GM12872 (cell line): ENCODE measurements at regions not wholly inside any gene's neighbourhood (a gene's known extent, or its start where the extent isn't known, plus 50 kb on each side); places are given as distances from the start of the nearest gene placed in this dataset.

Experiments
- CTCF ChIP-seq: IDR thresholded peaks from 3 replicates; pipeline ENCODE4 v1.5.1; 2011; ENCODE audit warnings: low read depth, mild to moderate bottlenecking, low read length, moderate library complexity; ENCODE audit not compliant: insufficient read depth

GRCh38 chr6:126824815-126825214 lies 293.7 kb upstream of the RSPO3 start:
- no peak for TF ChIP-seq CTCF

GRCh38 chr6:126826166-126826714 lies 292.2 kb upstream of the RSPO3 start:
- no peak for TF ChIP-seq CTCF

- TF ChIP-seq CTCF = no peak
Measured at GRCh38 chr6:126831461-126831860, 287.0 kb upstream of the RSPO3 start.

GRCh38 chr6:126842769-126843168 lies 275.7 kb upstream of the RSPO3 start:
- TF ChIP-seq CTCF = no peak

- no peak for TF ChIP-seq CTCF
Measured at GRCh38 chr6:126848119-126848518, 270.4 kb upstream of the RSPO3 start.

GRCh38 chr6:126867641-126868040 lies 250.8 kb upstream of the RSPO3 start:
- no peak for TF ChIP-seq CTCF

- no peak for TF ChIP-seq CTCF
Measured at GRCh38 chr6:126873351-126873750, 245.1 kb upstream of the RSPO3 start.

GRCh38 chr6:126873791-126874190 lies 244.7 kb upstream of the RSPO3 start:
- no peak for TF ChIP-seq CTCF
